ENCODE measurements at regions not wholly inside any gene's neighbourhood (a gene's known extent, or its start where the extent isn't known, plus 50 kb on each side); places are given as distances from the start of the nearest gene placed in this dataset.
"Not testable (repeated sequence)": the region's sequence is repeated elsewhere in the genome, so short reads cannot be mapped to it uniquely, and the experiment has no call there.

DNA sequence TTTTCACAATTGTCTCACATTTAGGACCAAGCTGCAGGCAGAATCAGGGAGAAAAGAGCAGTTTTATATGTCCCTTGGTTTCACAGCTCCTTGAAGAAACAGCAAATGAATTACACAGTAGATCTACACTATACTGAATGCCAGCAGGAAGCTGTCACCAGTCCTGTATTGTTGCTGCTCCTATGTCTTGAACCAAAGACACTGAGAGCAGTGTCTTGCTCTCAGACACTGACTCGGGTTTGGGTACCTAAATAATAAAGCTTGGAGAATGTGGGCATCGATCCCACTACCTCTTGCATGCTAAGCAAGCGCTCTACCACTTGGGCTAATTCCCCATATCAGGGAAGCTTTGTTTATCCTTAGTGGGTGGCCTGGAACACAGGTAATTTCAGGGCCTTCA lies 552.7 kb downstream of the PRIM2 start:
- not testable (repeated sequence) for DNase-seq

GRCh38 chr6:57873424-57873823 lies 556.0 kb downstream of the PRIM2 start:
- DNase-seq = not testable (repeated sequence)

- DNase-seq = not testable (repeated sequence)
Measured at GRCh38 chr6:57876659-57877058, 559.2 kb downstream of the PRIM2 start.

GRCh38 chr6:57877729-57878128 lies 560.3 kb downstream of the PRIM2 start:
- DNase-seq = not testable (repeated sequence)

- not testable (repeated sequence) for DNase-seq
Measured at GRCh38 chr6:57878792-57879191, 561.4 kb downstream of the PRIM2 start.

- DNase-seq = not testable (repeated sequence)
Measured at GRCh38 chr6:57898850-57899249, 581.4 kb downstream of the PRIM2 start.

- DNase-seq = not testable (repeated sequence)
Measured at GRCh38 chr6:57900687-57901399, 583.4 kb downstream of the PRIM2 start.

GRCh38 chr6:57901445-57901844 lies 584.0 kb downstream of the PRIM2 start:
- DNase-seq = not testable (repeated sequence)

GRCh38 chr6:57904356-57904755 lies 586.9 kb downstream of the PRIM2 start:
- not testable (repeated sequence) for DNase-seq

DNA sequence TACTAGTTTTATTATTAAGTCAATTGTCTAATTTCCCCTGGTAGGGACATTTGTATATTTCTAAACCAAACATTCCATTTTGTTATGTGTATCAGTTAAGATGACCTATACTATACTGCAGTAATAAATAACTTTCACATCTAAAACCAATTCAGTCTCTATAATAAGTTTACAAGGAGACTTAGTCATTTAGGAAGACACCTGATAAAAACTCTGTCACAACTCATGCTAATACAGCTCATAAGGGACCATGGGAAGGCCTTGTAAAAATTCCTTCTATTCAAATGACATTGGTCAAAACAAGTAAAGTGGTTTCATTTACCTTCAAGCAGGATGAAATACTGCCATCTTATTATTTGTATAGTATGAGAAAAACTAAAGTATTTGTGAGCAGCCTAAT lies 597.9 kb downstream of the PRIM2 start:
- DNase-seq = not testable (repeated sequence)

DNA sequence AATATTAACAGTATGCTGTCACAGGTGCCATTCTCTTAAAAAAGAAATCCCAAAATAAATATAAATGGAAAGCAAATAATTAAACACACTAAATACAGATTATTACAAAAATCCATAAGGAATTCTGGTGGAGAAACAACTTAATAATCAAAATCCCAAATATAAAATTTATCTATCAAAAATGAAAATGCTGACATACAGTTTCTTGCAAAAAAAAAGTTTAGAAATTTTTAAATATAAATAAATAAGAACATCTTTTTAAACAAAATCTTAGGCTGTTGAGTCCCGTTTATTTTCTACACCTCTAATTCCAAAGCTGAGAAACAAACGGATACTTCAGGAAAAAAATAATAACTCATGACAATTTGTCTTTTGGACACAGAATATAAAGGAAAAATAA lies 625.5 kb downstream of the PRIM2 start:
- DNase-seq = not testable (repeated sequence)

DNA sequence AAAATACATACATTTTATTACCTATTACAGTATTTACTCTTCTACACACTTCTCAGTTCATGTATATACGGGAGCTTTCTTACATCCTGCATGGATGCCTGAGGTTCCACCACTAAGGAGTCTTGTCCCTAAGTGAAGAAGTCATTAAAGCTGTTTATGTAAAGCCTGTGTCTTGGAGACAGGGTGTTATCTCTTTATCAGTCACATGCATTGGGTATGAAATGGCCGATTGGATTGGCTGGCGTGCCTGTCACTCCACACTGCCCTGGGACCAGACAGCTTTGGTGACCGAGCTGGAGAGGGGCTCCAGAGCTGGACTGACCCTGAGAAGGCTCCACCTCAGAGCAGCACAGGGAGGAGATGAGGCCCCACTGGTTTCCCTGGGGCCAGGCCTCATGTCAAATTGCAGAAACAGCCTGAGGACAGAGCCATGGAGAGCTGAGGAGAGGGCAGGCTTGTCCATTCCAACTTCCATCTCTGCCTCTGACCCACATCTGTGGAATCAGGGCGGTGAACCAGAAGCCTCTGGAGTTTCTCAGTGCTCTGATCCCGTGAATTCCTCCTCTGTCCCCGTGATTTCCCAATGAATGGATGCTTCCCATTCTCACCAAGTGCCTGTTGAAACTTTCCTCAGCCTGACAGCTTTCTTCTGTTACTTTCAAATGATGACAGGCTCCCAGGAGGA lies 628.8 kb downstream of the PRIM2 start:
- DNase-seq = not testable (repeated sequence)

GRCh38 chr6:57946769-57947091 lies 629.3 kb downstream of the PRIM2 start:
- not testable (repeated sequence) for DNase-seq

DNA sequence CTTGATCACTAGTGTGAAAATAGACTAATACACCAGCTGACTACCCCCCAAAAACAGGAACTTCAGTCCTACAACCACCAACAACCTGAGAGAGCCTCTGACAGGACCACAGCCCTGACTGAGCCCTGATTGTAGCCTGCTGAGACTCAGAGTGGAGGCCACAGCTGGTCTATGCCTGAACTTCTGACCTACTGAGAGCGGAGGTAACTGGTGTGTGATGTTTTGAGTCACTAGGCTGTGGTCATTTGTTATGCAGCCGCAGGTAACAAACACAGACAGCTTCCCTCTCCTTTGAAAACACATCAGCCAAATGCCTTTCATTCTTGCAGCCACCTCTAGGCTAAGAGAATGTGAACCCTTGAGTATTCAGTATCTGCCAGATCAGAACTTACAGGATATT lies 631.1 kb downstream of the PRIM2 start:
- DNase-seq = peak; percentile 53

DNA sequence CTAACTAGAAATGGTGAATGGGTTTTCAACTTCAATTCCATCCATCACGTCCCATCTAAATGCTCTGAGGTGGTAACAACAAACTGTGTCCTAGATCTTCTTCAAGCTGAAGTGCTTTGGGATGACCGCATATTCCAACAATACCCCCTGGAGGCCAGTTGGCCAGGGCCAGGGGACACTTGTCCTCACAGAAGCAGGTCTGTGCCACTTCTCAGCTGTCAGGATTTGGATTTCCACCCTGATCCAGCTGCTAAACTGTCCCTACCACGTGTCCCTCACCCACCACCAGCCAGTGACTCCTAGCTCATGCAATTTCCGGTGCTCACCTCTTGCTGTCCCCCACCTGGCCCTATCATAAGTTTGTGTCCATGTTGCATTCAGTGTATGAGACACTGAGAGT lies 633.0 kb downstream of the PRIM2 start:
- DNase-seq = not testable (repeated sequence)

- DNase-seq = not testable (repeated sequence)
Measured at GRCh38 chr6:57966757-57967156, 649.3 kb downstream of the PRIM2 start.

DNA sequence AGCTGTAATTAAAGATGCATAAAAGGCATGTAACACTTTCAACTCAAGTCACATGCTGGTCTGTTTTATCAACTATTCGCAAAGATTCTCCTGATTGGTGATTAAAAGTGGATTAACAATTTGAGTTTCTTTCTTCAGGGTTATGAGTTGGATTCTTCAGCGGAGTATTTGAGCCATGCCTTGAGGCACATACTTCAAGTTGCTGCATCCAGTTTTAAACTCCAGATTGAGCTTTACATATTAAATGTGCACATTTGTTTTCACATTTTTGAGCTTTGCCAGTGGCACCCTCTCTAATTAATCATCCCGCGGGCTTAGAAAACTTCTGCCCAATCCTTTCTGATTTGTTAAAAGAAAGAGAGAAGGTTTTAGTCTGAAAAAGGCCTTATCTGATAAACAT lies 654.5 kb downstream of the PRIM2 start:
- not testable (repeated sequence) for DNase-seq

DNA sequence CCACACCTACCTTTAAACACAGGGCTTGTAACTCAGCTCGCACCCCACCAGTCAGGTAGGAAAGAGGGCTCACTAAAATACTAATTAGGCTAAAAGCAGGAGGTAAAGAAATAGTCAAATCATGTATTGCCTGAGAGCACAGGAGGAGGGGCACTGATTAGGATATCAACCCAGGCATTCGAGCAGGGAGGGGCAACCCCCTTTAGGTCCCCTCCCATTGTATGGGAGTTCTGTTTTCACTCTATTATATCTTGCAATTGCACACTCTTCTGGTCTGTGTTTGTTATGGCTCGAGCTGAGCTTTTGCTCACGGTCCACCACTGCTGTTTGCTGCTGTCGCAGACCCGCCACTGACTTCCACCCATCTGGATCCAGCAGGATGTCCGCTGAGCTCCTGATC lies 657.2 kb downstream of the PRIM2 start:
- no peak for DNase-seq

- not testable (repeated sequence) for DNase-seq
Measured at GRCh38 chr6:57975127-57975526, 657.7 kb downstream of the PRIM2 start.

DNA sequence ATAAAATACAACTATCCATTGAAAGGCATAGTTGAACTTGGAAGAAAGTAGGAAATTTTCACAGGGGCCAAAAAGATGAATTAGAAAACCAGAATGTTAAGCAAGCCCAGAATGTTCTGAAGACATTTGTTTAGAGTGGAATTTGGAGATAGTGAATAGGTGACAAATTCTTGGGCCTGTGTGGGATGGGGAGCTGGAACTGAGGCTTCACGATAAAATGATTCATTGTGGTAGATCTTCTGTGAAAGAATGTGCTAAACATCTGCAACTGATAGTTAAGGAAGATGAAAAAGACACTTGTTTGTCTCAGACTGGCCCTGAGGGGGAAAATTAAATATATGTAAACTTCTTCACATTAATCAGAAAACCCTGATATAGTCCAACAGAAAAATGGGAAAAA lies 658.9 kb downstream of the PRIM2 start:
- not testable (repeated sequence) for DNase-seq

DNA sequence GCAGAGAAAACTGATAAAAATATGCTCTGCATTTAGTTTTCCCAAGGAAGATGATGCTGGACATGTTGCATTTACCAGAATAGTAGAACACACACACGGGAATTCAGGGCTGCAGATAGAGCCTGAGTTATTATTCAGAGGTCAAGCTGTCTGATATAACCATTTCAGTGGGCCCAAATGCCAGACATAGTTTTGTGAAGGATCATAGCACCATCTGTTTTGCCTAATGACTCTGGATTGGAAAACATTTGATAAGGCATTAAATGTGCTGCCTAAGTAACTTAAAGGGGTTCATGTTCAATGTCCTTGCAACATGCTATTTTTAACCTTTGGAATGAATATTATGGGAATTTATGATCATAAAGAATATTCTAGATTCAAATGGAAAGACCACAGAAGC lies 666.2 kb downstream of the PRIM2 start:
- not testable (repeated sequence) for DNase-seq

- not testable (repeated sequence) for DNase-seq
Measured at GRCh38 chr6:57984575-57984974, 667.1 kb downstream of the PRIM2 start.

- DNase-seq = not testable (repeated sequence)
Measured at GRCh38 chr6:57985734-57986133, 668.3 kb downstream of the PRIM2 start.

GRCh38 chr6:57986584-57986983 lies 669.2 kb downstream of the PRIM2 start:
- DNase-seq = not testable (repeated sequence)
